ENCODE measurements at regions not wholly inside any gene's neighbourhood (a gene's known extent, or its start where the extent isn't known, plus 50 kb on each side); places are given as distances from the start of the nearest gene placed in this dataset.

DNA sequence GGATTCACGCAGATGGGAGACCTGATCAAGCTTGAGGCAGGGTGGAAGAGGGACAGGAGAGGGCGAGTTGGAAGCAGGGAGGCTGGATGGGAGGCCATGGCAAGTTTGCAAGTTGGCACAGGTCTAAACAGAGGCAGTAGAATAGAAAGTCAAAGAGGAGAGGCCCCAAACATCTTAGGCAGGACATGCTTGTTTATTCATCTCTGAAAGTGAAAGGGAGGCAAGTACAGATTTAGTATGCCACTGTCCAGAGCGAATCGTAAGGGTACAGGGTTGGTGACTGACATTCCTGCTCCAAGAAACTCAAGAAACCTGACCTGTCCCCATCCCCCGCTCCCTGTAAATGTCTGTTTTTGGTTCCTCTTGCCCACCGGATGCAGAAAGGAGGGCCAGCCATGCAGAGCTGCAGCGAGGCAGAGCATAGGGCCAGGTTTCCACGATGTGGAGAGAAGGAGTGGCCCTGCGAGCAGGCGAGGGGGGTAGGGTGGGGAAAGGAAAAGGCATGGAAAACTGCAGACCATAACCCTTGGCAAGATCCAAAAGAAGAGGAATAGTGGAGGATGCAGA is 96.2 kb upstream of the BOD1 start:
- 70 to 77% methylated on average over 2 to 10 of the region's 10 CpGs for WGBS, 2 donors (ENCODE audit: low coverage in 1 of 2)
- in situ Hi-C loops (cut with MboI; ENCODE audit: low pct_ligation_motif_present in 1 of 4, low pct_unique_long_range_greater_than_20kb in 1 of 4, low sequenced_read_pairs in 3 of 4) (no loop called here), intact Hi-C loops (cut with DNase I; ENCODE audit: low total_unique reads) (no loop called here)
- Histone ChIP-seq H3K9me3 (no peaks in the 10 kb centered on the region), H3K36me3 (no peaks in the 10 kb centered on the region), H3K4me3 (no peak overlapping the region), H3K27me3 (no peaks in the 10 kb centered on the region), H3K27ac (no peak overlapping the region), H3K4me1 (no peaks in the 10 kb centered on the region)
- TF ChIP-seq EP300 (IDR thresholded peaks at IDR 0.05; ENCODE audit: low read depth) (no peak), CTCF (IDR thresholded peaks at IDR 0.05) (no peak), POLR2A (IDR thresholded peaks at IDR 0.05) (no peak), POLR2AphosphoS5 (IDR thresholded peaks at IDR 0.05) (no peak)
- no peak for DNase-seq

DNA sequence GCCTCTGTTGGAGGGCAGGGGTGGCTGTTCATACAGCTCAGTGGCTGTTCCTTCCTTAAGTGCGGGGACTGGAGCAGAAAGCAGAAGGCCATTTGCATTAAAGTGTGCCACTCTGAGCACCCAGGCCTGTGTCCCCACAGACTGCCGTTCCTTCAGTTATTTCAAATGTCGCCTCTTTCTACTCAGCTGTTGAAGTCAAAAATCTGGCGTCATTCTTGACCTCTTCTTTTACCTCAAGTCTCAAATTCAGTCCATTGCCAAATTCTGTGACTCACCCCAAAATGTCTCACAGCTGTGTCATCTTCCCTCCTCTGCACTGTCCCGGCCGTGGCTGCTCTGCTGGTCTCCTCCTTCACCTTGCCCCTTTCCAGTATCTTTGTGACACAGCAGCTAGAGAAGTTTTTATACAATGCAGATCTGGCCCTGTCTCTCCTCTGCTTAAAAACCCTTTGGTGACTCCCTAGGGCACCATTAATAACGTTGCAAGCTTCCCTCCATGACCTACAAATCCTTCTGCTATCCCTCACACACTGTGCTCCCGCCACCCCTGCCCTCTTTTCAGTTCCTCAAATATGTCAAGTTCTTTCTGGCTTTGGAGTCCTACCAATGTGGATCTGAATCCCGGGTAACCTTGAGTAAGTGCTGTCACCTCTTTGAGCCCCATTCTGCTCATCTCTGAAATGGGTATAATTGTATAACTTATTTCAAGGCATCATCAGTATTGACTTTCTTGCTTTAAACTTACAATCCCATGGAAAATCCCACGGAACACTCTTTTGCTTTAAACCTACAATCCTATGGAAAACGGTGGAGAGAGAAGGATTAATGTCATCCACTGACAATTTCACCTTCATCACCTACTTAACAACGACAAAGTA is 98.3 kb upstream of the BOD1 start:
- in situ Hi-C loops (cut with MboI; ENCODE audit: low pct_ligation_motif_present in 1 of 4, low pct_unique_long_range_greater_than_20kb in 1 of 4, low sequenced_read_pairs in 3 of 4): no loop called here
- intact Hi-C loops (cut with DNase I; ENCODE audit: low total_unique reads): no loop called here
- TF ChIP-seq POLR2A (IDR thresholded peaks at IDR 0.05): no peak
- no peak for TF ChIP-seq CTCF (IDR thresholded peaks at IDR 0.05)
- no peak for TF ChIP-seq EP300 (IDR thresholded peaks at IDR 0.05; ENCODE audit: low read depth)
- no peak for TF ChIP-seq POLR2AphosphoS5 (IDR thresholded peaks at IDR 0.05)
- Histone ChIP-seq H3K4me3 (no peak overlapping the region), H3K27ac (no peak overlapping the region), H3K4me1 (no peaks in the 10 kb centered on the region), H3K9me3 (no peaks in the 10 kb centered on the region), H3K27me3 (no peaks in the 10 kb centered on the region), H3K36me3 (no peaks in the 10 kb centered on the region)
- WGBS, 2 donors (ENCODE audit: low coverage in 1 of 2): 70 to 85% methylated on average over 7 to 12 of the region's 12 CpGs
- DNase-seq: no peak

DNA sequence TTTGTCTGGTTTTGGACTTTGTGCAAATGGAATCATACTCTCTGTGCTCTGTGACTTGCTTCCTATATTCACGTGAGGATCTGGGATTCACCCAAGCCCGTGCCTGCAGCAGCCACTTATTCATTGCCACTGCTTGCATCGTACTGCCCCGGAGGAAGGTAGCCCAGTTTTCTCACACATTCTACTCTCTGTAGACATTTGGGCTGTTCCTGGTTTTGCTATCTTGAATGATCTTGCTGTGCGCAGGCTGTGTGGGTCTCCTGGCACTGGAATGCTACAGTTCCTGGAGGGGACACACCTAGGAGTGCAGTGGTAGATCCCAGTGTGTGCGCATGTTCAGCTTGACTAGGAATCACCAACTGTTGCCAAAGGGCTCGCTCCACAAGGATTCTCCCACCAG is 99.2 kb upstream of the BOD1 start:
- Histone ChIP-seq H3K27me3 (no peaks in the 10 kb centered on the region), H3K36me3 (no peaks in the 10 kb centered on the region), H3K4me3 (no peak overlapping the region), H3K27ac (no peak overlapping the region), H3K9me3 (no peaks in the 10 kb centered on the region), H3K4me1 (no peaks in the 10 kb centered on the region)
- in situ Hi-C loops (cut with MboI; ENCODE audit: low pct_ligation_motif_present in 1 of 4, low pct_unique_long_range_greater_than_20kb in 1 of 4, low sequenced_read_pairs in 3 of 4): no loop called here
- TF ChIP-seq EP300 (IDR thresholded peaks at IDR 0.05; ENCODE audit: low read depth) (no peak), CTCF (IDR thresholded peaks at IDR 0.05) (no peak), POLR2AphosphoS5 (IDR thresholded peaks at IDR 0.05) (no peak), POLR2A (IDR thresholded peaks at IDR 0.05) (no peak)
- no peak for DNase-seq
- intact Hi-C loops (cut with DNase I; ENCODE audit: low total_unique reads): no loop called here
- WGBS, 2 donors (ENCODE audit: low coverage in 1 of 2): 68 to 83% methylated on average over 5 to 7 of the region's 7 CpGs

- TF ChIP-seq CTCF (IDR thresholded peaks at IDR 0.05) (no peak), EP300 (IDR thresholded peaks at IDR 0.05; ENCODE audit: low read depth) (no peak)
- Histone ChIP-seq H3K4me3 (no peak overlapping the region), H3K36me3 (no peaks in the 10 kb centered on the region), H3K27ac (no peak overlapping the region), H3K9me3 (no peaks in the 10 kb centered on the region), H3K27me3 (no peaks in the 10 kb centered on the region), H3K4me1 (no peaks in the 10 kb centered on the region)
- intact Hi-C loops (cut with DNase I; ENCODE audit: low total_unique reads): no loop called here
- no peak for DNase-seq
- WGBS, 2 donors (ENCODE audit: low coverage in 1 of 2): 85 to 91% methylated on average over 6 to 10 of the region's 10 CpGs
- in situ Hi-C loops (cut with MboI; ENCODE audit: low pct_ligation_motif_present in 1 of 4, low pct_unique_long_range_greater_than_20kb in 1 of 4, low sequenced_read_pairs in 3 of 4): no loop called here
Observed at GRCh38 chr5:173716058-173716682, 99.7 kb upstream of the BOD1 start.

Data from transverse colon (tissue), 4 donors.